CD4-positive, CD25-positive, alpha-beta regulatory T cell (primary cell): ENCODE measurements at regions not wholly inside any gene's neighbourhood (a gene's known extent, or its start where the extent isn't known, plus 50 kb on each side); places are given as distances from the start of the nearest gene placed in this dataset.
A peak's percentile ranks its signal among the peaks of the same experiment; 100 is the strongest.

Experiments used
- ATAC-seq, 2 donors: fragments of 150-1000 bp; cut with Tn5 transposase; one replicate each; pipeline ENCODE4 v1.10.0; 2021; ENCODE audit warnings: low read depth in 2 of 2, moderate number of reproducible peaks in 2 of 2, moderate library complexity in 1 of 2
- DNase-seq, 3 donors: peaks; one replicate each; pipeline versions ENCODE4 v3.0.0 to v3.0.0-alpha.2; 2012 to 2022; ENCODE audit warnings: mixed read lengths in 1 of 3
- H3K27ac ChIP-seq: one replicate; pipeline ENCODE4 v1.7.0; 2013; ENCODE audit warnings: mild to moderate bottlenecking, low read length; ENCODE audit not compliant: insufficient read depth, poor library complexity, severe bottlenecking
- H3K27me3 ChIP-seq: one replicate; pipeline ENCODE4 v1.7.0; 2013; ENCODE audit warnings: low read length; ENCODE audit not compliant: control insufficient read depth, insufficient read depth
- H3K36me3 ChIP-seq: one replicate; pipeline ENCODE4 v1.7.0; 2013; ENCODE audit warnings: mild to moderate bottlenecking, low read length, moderate library complexity; ENCODE audit not compliant: control insufficient read depth, insufficient read depth
- H3K4me1 ChIP-seq: 2 replicates; pipeline ENCODE4 v1.7.0; 2013; ENCODE audit warnings: mild to moderate bottlenecking, low read length; ENCODE audit not compliant: insufficient read depth, control insufficient read depth, poor library complexity, severe bottlenecking
- H3K4me3 ChIP-seq: one replicate; pipeline ENCODE4 v1.7.0; 2013; ENCODE audit warnings: low read depth, mild to moderate bottlenecking, low read length, moderate library complexity
- H3K9me3 ChIP-seq, 2 experiments: 1 replicate in 1 of 2; 2 replicates in 1 of 2; pipeline ENCODE4 v1.7.0; 2013; ENCODE audit warnings: low read length in 2 of 2, mild to moderate bottlenecking in 1 of 2, moderate library complexity in 1 of 2; ENCODE audit not compliant: control insufficient read depth in 2 of 2
- H3K27ac Mint-ChIP-seq, 3 donors: one replicate each; pipeline ENCODE4 v1.8.0; 2020 to 2022; ENCODE audit warnings: mild to moderate bottlenecking in 3 of 3, mixed read lengths in 3 of 3, moderate library complexity in 2 of 3
- H3K27me3 Mint-ChIP-seq: one replicate; pipeline ENCODE4 v1.8.0; 2022; ENCODE audit warnings: mild to moderate bottlenecking, mixed read lengths
- H3K36me3 Mint-ChIP-seq: one replicate; pipeline ENCODE4 v1.8.0; 2020; ENCODE audit warnings: mixed read lengths
- H3K4me1 Mint-ChIP-seq, 4 donors: one replicate each; pipeline ENCODE4 v1.8.0; 2020 to 2022; ENCODE audit warnings: mixed read lengths in 4 of 4, mild to moderate bottlenecking in 1 of 4
- H3K4me3 Mint-ChIP-seq, 4 donors: one replicate each; pipeline ENCODE4 v1.8.0; 2020 to 2022; ENCODE audit warnings: mild to moderate bottlenecking in 4 of 4, mixed read lengths in 4 of 4, moderate library complexity in 3 of 4
- H3K9me3 Mint-ChIP-seq, 7 donors: one replicate each; pipeline ENCODE4 v1.8.0; 2020 to 2022; ENCODE audit warnings: mixed read lengths in 7 of 7, mild to moderate bottlenecking in 3 of 7, moderate library complexity in 2 of 7

DNA sequence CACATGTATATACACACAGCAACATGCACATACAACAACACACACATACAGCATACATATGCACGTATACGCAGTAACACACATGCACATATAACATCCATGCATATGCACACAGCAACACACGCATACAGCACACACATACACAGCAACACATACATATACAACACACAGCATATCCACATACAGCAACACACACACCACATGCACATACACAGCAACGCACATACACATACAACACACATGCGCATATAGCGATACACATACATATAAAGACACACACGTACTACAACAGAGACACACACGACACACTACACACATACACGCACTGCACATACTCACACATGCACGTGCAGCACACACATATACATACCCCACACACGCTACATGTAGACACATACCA is 187.8 kb downstream of the GLI2 start:
- H3K36me3 Mint-ChIP-seq: no peaks in the 10 kb centered on the region
- no peak overlapping the region for H3K27ac Mint-ChIP-seq
- Histone ChIP-seq H3K9me3 (no peaks in the 10 kb centered on the region), H3K4me1 (no peaks in the 10 kb centered on the region), H3K36me3 (no peaks in the 10 kb centered on the region), H3K4me3 (no peak overlapping the region), H3K27ac (no peak overlapping the region), H3K27me3 (no peaks in the 10 kb centered on the region)
- H3K9me3 Mint-ChIP-seq: peaks cover 0 to 4% (median 0%) of the 10 kb centered on the region in 7 donors
- ATAC-seq (no peak), DNase-seq (no peak)
- H3K27me3 Mint-ChIP-seq: no peaks in the 10 kb centered on the region
- no peak overlapping the region for H3K4me3 Mint-ChIP-seq
- no peaks in the 10 kb centered on the region for H3K4me1 Mint-ChIP-seq

DNA sequence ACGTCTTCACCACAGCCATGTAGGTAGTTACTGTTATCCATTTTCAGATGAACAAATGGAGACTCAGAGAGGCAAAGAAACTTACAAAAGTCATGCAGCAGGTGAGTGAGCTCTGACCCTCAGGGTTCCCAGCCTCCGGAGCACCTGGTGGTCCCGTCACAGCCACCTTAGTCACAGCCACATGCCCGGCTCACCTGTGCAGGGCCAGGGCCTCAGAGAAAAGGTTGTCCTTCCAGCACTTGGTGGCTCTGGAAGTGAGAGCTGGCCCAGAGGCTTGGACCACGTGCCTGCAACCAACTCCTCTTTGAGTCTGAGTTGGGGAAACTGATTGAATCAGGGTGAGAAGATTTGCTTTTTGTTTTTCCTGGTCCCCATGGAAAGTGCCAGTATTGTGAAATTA is 189.3 kb downstream of the GLI2 start:
- H3K36me3 ChIP-seq: no peaks in the 10 kb centered on the region
- no peaks in the 10 kb centered on the region for H3K9me3 ChIP-seq
- Mint-ChIP-seq H3K27me3 (no peaks in the 10 kb centered on the region), H3K4me1 (no peaks in the 10 kb centered on the region), H3K36me3 (no peaks in the 10 kb centered on the region), H3K4me3 (no peak overlapping the region), H3K9me3 (no peaks in the 10 kb centered on the region), H3K27ac (no peak overlapping the region)
- H3K4me1 ChIP-seq: no peaks in the 10 kb centered on the region
- no peaks in the 10 kb centered on the region for H3K27me3 ChIP-seq
- ATAC-seq (no peak), DNase-seq (no peak)
- H3K27ac ChIP-seq: no peak overlapping the region
- no peak overlapping the region for H3K4me3 ChIP-seq

GRCh38 chr2:120926463-120927264 is 191.0 kb downstream of the GLI2 start:
- Mint-ChIP-seq H3K27me3 (no peaks in the 10 kb centered on the region), H3K9me3 (no peaks in the 10 kb centered on the region), H3K36me3 (no peaks in the 10 kb centered on the region), H3K27ac (no peak overlapping the region), H3K4me3 (no peak overlapping the region), H3K4me1 (no peaks in the 10 kb centered on the region)
- DNase-seq (no peak), ATAC-seq (no peak)
- Histone ChIP-seq H3K4me1 (no peaks in the 10 kb centered on the region), H3K27ac (no peak overlapping the region), H3K36me3 (no peaks in the 10 kb centered on the region), H3K27me3 (no peaks in the 10 kb centered on the region), H3K4me3 (no peak overlapping the region), H3K9me3 (no peaks in the 10 kb centered on the region)

- Mint-ChIP-seq H3K4me1 (no peaks in the 10 kb centered on the region), H3K27me3 (no peaks in the 10 kb centered on the region), H3K27ac (peak overlapping the region in 1 of 3 donors; percentile 38), H3K9me3 (no peaks in the 10 kb centered on the region), H3K36me3 (no peaks in the 10 kb centered on the region), H3K4me3 (no peak overlapping the region)
- ATAC-seq: no peak
- Histone ChIP-seq H3K27ac (no peak overlapping the region), H3K4me1 (no peaks in the 10 kb centered on the region), H3K4me3 (no peak overlapping the region), H3K27me3 (no peaks in the 10 kb centered on the region), H3K9me3 (no peaks in the 10 kb centered on the region), H3K36me3 (no peaks in the 10 kb centered on the region)
- DNase-seq: no peak
Measured at GRCh38 chr2:120927265-120927628, 191.6 kb downstream of the GLI2 start.

DNA sequence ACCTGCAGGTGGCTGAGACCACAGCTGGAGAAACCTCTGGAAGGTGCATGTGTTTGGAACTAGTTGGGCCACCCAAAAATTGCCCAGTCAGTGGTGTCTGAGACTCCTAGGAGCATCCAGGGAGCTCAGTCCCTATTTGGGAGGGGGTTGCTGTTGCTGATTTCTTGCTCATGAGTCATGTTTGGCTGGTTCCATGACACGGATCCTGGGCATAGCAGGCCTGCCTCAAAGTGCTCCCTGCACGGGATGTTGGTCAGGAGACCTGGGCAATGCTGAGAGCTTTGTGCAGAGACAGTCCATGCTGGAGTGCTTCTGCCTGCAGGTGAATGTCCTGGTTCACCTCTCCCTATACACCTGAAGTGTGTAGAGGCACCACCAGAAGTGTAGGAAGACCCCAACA is 194.2 kb downstream of the GLI2 start:
- no peak overlapping the region for H3K4me3 Mint-ChIP-seq
- Histone ChIP-seq H3K27me3 (no peaks in the 10 kb centered on the region), H3K4me3 (no peak overlapping the region), H3K36me3 (no peaks in the 10 kb centered on the region), H3K9me3 (no peaks in the 10 kb centered on the region), H3K4me1 (no peaks in the 10 kb centered on the region), H3K27ac (no peak overlapping the region)
- no peak overlapping the region for H3K27ac Mint-ChIP-seq
- no peaks in the 10 kb centered on the region for H3K36me3 Mint-ChIP-seq
- H3K4me1 Mint-ChIP-seq: peaks cover 0 to 2% (median 0%) of the 10 kb centered on the region in 4 donors
- ATAC-seq (no peak), DNase-seq (no peak)
- H3K27me3 Mint-ChIP-seq: peaks cover 4% of the 10 kb centered on the region
- no peaks in the 10 kb centered on the region for H3K9me3 Mint-ChIP-seq

GRCh38 chr2:120930236-120930635 is 194.6 kb downstream of the GLI2 start:
- Histone ChIP-seq H3K36me3 (no peaks in the 10 kb centered on the region), H3K27me3 (no peaks in the 10 kb centered on the region), H3K27ac (no peak overlapping the region), H3K9me3 (no peaks in the 10 kb centered on the region), H3K4me3 (no peak overlapping the region), H3K4me1 (no peaks in the 10 kb centered on the region)
- H3K36me3 Mint-ChIP-seq: no peaks in the 10 kb centered on the region
- H3K4me3 Mint-ChIP-seq: no peak overlapping the region
- no peak for ATAC-seq
- peaks cover 0 to 2% (median 0%) of the 10 kb centered on the region in 4 donors for H3K4me1 Mint-ChIP-seq
- no peaks in the 10 kb centered on the region for H3K9me3 Mint-ChIP-seq
- H3K27me3 Mint-ChIP-seq: peaks cover 4% of the 10 kb centered on the region
- DNase-seq: no peak
- no peak overlapping the region for H3K27ac Mint-ChIP-seq

GRCh38 chr2:120930864-120931263 is 195.2 kb downstream of the GLI2 start:
- no peak for ATAC-seq
- H3K9me3 ChIP-seq: no peaks in the 10 kb centered on the region
- no peak overlapping the region for H3K27ac ChIP-seq
- no peak overlapping the region for H3K4me3 ChIP-seq
- DNase-seq: no peak
- Mint-ChIP-seq H3K27me3 (peaks cover 4% of the 10 kb centered on the region), H3K4me1 (peaks cover 0 to 2% (median 0%) of the 10 kb centered on the region in 4 donors), H3K27ac (no peak overlapping the region), H3K4me3 (no peak overlapping the region), H3K9me3 (no peaks in the 10 kb centered on the region), H3K36me3 (no peaks in the 10 kb centered on the region)
- no peaks in the 10 kb centered on the region for H3K27me3 ChIP-seq
- H3K36me3 ChIP-seq: no peaks in the 10 kb centered on the region
- no peaks in the 10 kb centered on the region for H3K4me1 ChIP-seq

DNA sequence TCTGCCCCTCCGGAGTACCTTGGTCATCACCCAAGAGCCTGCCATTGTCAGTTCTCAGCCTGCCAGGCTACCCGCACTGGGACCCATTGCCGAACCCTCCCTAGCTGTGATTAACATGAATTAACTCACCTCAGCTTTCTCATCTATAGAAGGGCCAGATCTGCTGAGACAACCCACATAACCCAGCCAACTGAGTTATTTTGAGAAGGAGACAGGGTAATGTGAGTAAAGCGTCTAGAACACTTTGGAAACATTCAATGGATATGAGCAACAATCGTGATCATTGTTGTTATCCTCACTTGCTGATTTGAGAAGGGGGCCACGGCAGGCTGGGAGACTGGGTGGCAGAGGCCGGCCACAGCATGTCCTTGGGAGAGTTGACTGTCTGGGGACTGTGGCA is 196.8 kb downstream of the GLI2 start:
- Mint-ChIP-seq H3K4me3 (no peak overlapping the region), H3K27me3 (peaks cover 4% of the 10 kb centered on the region), H3K27ac (no peak overlapping the region), H3K9me3 (no peaks in the 10 kb centered on the region), H3K4me1 (peaks cover 0 to 2% (median 0%) of the 10 kb centered on the region in 4 donors), H3K36me3 (no peaks in the 10 kb centered on the region)
- ATAC-seq (no peak), DNase-seq (no peak)
- Histone ChIP-seq H3K9me3 (no peaks in the 10 kb centered on the region), H3K4me1 (no peaks in the 10 kb centered on the region), H3K36me3 (no peaks in the 10 kb centered on the region), H3K4me3 (no peak overlapping the region), H3K27ac (no peak overlapping the region), H3K27me3 (no peaks in the 10 kb centered on the region)
